ENCODE measurements at regions not wholly inside any gene's neighbourhood (a gene's known extent, or its start where the extent isn't known, plus 50 kb on each side); places are given as distances from the start of the nearest gene placed in this dataset.

DNA sequence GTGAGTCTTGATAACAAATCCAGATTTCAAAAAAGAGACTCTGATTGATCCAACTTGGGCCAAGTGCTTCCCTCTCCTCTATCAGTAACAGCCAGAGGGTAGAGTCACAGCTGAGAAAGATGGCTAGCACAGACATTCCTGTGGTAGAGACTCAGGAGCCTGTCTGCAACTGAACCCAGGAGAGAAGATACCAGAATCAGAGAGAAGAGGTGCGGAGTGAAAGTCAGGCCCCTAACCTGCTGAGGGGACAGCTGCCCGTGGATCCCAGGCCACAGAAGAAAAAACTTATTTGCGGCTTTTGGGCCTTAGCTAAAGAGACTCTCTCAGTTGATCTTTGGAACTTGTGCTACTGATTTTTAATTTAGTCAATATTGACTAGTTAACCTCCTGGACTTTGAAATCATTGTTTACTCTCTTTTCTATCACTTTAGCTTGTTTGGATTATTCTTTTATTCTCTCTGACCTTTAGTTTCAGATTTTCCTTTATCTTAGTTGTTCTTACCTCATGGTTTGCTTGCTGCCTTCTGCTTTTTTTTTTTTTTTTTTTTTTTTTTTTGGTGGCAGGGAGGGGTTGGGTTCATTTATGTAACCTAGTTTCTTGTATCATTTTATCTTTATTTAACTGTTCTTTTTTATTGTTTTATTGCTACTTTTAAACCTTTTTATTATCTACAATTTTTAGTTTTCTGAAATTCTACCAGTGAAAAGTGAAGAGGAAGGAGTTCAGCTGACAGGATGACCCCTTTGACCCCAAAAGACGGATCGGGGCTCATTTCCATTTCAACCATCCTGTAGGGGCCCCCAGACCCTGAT lies 154.9 kb upstream of the KRR1 start:
- Histone ChIP-seq H3K27me3 (ENCODE audit: insufficient read depth, low read depth, low read length) (no peaks in the 10 kb centered on the region), H3K9ac (ENCODE audit: low read length) (no peak overlapping the region)

DNA sequence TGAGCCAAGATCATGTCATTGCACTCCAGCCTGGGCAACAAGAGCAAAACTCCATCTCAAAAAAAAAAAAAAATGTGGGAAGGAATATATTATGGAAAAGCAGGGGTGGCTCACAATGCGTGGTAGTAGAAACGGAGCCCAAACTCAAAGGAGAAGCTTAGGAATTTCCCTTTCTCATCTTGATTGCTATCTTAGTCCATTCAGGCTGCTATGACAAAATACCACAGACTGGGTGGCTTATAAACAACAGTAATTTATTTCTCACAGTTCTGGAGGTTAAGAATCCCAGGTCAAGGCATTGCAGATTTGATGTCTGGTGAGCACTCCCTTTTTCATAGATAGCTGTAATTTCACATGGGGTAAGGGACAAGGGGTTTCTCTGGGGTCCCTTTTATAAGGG lies 153.8 kb upstream of the KRR1 start:
- TF ChIP-seq, protein P1, sequence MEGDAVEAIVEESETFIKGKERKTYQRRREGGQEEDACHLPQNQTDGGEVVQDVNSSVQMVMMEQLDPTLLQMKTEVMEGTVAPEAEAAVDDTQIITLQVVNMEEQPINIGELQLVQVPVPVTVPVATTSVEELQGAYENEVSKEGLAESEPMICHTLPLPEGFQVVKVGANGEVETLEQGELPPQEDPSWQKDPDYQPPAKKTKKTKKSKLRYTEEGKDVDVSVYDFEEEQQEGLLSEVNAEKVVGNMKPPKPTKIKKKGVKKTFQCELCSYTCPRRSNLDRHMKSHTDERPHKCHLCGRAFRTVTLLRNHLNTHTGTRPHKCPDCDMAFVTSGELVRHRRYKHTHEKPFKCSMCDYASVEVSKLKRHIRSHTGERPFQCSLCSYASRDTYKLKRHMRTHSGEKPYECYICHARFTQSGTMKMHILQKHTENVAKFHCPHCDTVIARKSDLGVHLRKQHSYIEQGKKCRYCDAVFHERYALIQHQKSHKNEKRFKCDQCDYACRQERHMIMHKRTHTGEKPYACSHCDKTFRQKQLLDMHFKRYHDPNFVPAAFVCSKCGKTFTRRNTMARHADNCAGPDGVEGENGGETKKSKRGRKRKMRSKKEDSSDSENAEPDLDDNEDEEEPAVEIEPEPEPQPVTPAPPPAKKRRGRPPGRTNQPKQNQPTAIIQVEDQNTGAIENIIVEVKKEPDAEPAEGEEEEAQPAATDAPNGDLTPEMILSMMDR (IDR thresholded peaks at IDR 0.05; ENCODE audit: poor library complexity, severe bottlenecking): no peak
- no peak for TF ChIP-seq SMC3 (conservative IDR thresholded peaks at IDR 0.05; ENCODE audit: poor library complexity)
- TF ChIP-seq RAD21 (conservative IDR thresholded peaks at IDR 0.05): no peak
- TF ChIP-seq EZH2 (IDR thresholded peaks at IDR 0.05; ENCODE audit: borderline replicate concordance, insufficient read depth, low read length, poor library complexity, severe bottlenecking): no peak
- TF ChIP-seq MXI1 (conservative IDR thresholded peaks at IDR 0.05; ENCODE audit: poor library complexity, severe bottlenecking): no peak
- no peak for TF ChIP-seq EP300 (conservative IDR thresholded peaks at IDR 0.05; ENCODE audit: poor library complexity, severe bottlenecking)
- no peak for TF ChIP-seq TAF1 (IDR thresholded peaks at IDR 0.05; ENCODE audit: low read depth)
- TF ChIP-seq, protein P2, sequence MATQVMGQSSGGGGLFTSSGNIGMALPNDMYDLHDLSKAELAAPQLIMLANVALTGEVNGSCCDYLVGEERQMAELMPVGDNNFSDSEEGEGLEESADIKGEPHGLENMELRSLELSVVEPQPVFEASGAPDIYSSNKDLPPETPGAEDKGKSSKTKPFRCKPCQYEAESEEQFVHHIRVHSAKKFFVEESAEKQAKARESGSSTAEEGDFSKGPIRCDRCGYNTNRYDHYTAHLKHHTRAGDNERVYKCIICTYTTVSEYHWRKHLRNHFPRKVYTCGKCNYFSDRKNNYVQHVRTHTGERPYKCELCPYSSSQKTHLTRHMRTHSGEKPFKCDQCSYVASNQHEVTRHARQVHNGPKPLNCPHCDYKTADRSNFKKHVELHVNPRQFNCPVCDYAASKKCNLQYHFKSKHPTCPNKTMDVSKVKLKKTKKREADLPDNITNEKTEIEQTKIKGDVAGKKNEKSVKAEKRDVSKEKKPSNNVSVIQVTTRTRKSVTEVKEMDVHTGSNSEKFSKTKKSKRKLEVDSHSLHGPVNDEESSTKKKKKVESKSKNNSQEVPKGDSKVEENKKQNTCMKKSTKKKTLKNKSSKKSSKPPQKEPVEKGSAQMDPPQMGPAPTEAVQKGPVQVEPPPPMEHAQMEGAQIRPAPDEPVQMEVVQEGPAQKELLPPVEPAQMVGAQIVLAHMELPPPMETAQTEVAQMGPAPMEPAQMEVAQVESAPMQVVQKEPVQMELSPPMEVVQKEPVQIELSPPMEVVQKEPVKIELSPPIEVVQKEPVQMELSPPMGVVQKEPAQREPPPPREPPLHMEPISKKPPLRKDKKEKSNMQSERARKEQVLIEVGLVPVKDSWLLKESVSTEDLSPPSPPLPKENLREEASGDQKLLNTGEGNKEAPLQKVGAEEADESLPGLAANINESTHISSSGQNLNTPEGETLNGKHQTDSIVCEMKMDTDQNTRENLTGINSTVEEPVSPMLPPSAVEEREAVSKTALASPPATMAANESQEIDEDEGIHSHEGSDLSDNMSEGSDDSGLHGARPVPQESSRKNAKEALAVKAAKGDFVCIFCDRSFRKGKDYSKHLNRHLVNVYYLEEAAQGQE (IDR thresholded peaks at IDR 0.05; ENCODE audit: borderline replicate concordance): no peak
- TF ChIP-seq POLR2AphosphoS5 (IDR thresholded peaks at IDR 0.05): no peak
- Histone ChIP-seq H2AFZ (ENCODE audit: low read depth, low read length) (no peak overlapping the region), H3K4me2 (ENCODE audit: low read length) (no peak overlapping the region)

More for the DNA sequence above, 154.9 kb upstream of the KRR1 start:
- Histone ChIP-seq H4K20me1 (ENCODE audit: insufficient read depth) (no peaks in the 10 kb centered on the region), H3F3A (ENCODE audit: insufficient read depth, low read length, poor library complexity, severe bottlenecking) (no peaks in the 10 kb centered on the region), H3K9me3 (ENCODE audit: low read length) (no peaks in the 10 kb centered on the region), H3K27ac (ENCODE audit: low read length) (no peak overlapping the region), H3K4me3 (ENCODE audit: low read length) (no peak overlapping the region), H3K9me2 (ENCODE audit: insufficient read depth, low read length) (no peaks in the 10 kb centered on the region), H2AFZ (ENCODE audit: low read depth, low read length) (no peak overlapping the region), H3K36me3 (ENCODE audit: insufficient read depth, low read length) (no peaks in the 10 kb centered on the region), H3K4me2 (ENCODE audit: low read length) (no peak overlapping the region), H3K79me2 (replicated peaks; ENCODE audit: insufficient read depth, low read length) (no peaks in the 10 kb centered on the region)
- TF ChIP-seq TAF1 (IDR thresholded peaks at IDR 0.05; ENCODE audit: low read depth): no peak
- TF ChIP-seq MXI1 (conservative IDR thresholded peaks at IDR 0.05; ENCODE audit: poor library complexity, severe bottlenecking): no peak
- TF ChIP-seq EP300 (conservative IDR thresholded peaks at IDR 0.05; ENCODE audit: poor library complexity, severe bottlenecking): no peak
- TF ChIP-seq, protein P2 (IDR thresholded peaks at IDR 0.05; ENCODE audit: borderline replicate concordance): no peak
- TF ChIP-seq, protein P1 (IDR thresholded peaks at IDR 0.05; ENCODE audit: poor library complexity, severe bottlenecking): no peak
- TF ChIP-seq RAD21 (conservative IDR thresholded peaks at IDR 0.05): no peak
- no peak for TF ChIP-seq POLR2AphosphoS5 (IDR thresholded peaks at IDR 0.05)
- TF ChIP-seq SMC3 (conservative IDR thresholded peaks at IDR 0.05; ENCODE audit: poor library complexity): no peak
- TF ChIP-seq EZH2 (IDR thresholded peaks at IDR 0.05; ENCODE audit: borderline replicate concordance, insufficient read depth, low read length, poor library complexity, severe bottlenecking): no peak

More for the DNA sequence above, 153.8 kb upstream of the KRR1 start:
- H3K9me2 ChIP-seq (ENCODE audit: insufficient read depth, low read length): no peaks in the 10 kb centered on the region
- H3K27me3 ChIP-seq (ENCODE audit: insufficient read depth, low read depth, low read length): no peaks in the 10 kb centered on the region
- no peak overlapping the region for H3K4me3 ChIP-seq (ENCODE audit: low read length)
- no peaks in the 10 kb centered on the region for H3K9me3 ChIP-seq (ENCODE audit: low read length)
- no peaks in the 10 kb centered on the region for H3F3A ChIP-seq (ENCODE audit: insufficient read depth, low read length, poor library complexity, severe bottlenecking)
- no peak overlapping the region for H3K27ac ChIP-seq (ENCODE audit: low read length)
- H3K79me2 ChIP-seq (replicated peaks; ENCODE audit: insufficient read depth, low read length): no peaks in the 10 kb centered on the region
- no peak overlapping the region for H3K9ac ChIP-seq (ENCODE audit: low read length)
- H4K20me1 ChIP-seq (ENCODE audit: insufficient read depth): no peaks in the 10 kb centered on the region
- no peaks in the 10 kb centered on the region for H3K36me3 ChIP-seq (ENCODE audit: insufficient read depth, low read length)

Data from neural cell (in vitro differentiated cells).